ENCODE measurements at regions not wholly inside any gene's neighbourhood (a gene's known extent, or its start where the extent isn't known, plus 50 kb on each side); places are given as distances from the start of the nearest gene placed in this dataset.

DNA sequence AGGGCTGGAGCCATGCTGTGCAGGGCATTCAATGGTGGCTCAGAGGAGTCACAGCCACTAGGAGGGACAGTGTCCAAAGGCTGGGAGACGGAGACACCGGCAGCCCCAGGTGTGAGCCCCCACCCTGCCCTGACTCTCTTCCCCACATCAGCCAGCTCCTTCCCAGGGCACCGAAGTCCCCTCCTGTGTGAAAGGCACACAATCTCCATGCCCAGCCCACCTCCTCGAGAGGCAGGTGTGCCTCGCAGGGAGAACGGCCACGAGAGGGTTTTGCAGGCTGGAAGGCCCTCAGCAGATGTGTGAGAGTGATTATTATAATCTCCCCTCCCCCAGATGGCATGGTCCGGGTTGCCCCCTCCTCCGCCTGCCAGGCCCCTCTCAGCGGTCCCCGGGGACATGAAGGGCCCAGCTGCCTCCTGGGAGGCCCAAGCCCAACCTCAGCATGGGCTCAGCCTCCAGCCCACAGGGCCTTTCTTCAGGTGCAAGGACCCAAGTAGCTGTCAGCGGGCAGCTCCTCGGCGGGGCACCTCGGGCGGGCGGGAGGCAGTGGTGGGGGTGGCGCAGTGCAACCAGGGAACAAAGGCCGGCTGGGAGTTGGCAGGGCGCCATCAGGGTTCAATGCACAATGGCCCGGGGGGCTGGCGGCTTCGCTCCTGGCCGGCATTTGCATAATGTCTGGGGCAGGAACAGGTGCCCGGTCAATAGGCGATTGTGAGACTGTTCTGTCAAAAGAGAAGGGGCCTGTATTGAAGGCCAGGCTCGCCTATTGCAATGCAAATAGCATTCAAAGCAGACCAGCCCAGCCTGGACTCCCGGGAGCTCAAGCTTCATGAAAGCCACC lies 155.3 kb upstream of the ZMIZ1 start:
- peak; percentile 51 for DNase-seq (ENCODE audit: low read depth, low spot score)

DNA sequence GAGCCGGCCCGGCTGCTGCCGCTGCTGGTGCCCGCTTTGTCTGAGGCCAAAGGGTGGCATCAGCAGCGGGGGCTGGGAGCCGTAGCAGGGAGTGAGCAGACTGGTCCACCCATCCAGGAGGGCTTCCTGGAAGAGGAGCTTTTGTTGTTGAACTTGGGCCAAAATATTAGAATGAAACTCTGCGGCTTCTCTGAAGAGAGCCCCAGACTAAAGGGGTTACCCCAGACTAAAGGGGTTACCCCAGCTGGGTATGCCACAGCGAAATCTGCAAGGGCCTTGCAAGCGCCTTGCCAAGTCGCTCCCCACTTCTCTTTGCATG lies 154.7 kb upstream of the ZMIZ1 start:
- DNase-seq (ENCODE audit: low read depth, low spot score): no peak

DNA sequence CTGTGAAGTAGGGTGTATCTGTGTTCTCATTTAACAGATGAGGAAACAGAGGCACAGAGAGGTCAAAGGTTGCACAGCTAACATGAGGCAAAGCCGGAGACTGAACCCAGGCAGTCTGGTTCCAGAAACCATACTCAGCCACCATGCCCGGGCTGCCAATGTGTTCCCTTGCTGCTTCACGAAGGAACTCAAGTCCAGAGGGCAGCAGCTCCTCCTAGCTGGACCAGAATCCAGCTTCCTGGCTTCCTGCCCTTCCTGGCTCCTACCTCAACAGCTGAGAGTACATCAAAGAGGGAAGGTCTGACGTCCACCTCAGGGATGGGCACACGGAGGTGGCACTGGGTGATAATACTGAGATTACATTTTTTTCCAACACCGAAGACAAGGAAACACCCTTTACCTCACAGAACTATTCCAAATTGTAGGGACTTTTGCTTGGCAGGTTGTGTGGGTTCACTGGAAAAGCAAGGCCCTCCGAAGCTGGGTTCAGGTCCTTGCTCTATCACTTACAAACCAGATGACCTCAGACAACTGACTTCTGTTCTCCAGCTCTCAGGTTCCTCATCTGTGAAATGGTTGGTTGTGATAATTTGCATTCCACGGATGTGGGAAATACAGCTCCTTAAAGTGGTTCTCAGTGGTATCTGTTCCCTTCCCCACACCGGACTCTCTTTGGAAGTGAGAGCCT lies 154.1 kb upstream of the ZMIZ1 start:
- DNase-seq (ENCODE audit: low read depth, low spot score): no peak

GRCh38 chr10:78915190-78915518 lies 153.6 kb upstream of the ZMIZ1 start:
- DNase-seq (ENCODE audit: low read depth, low spot score): peak; percentile 54

DNA sequence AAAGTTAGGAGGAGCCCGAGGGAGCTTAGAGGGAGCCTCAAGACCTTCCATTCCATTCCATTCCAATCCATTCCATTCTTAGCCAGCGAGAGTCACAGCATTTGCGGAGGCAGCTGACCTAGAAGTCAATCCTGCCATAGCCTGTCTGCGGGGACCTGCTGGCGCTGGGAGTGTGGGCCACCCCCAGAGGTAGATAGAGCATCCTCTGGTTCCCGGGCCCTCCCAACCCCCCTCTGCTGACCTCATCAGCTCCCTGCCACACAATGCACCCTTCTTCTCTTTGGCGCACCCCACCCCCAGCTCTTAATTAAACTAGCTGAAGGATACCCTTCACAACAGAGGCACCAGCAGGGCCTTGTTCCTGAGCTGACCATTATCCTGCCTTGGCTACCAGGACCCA lies 152.5 kb upstream of the ZMIZ1 start:
- DNase-seq (ENCODE audit: low read depth, low spot score): no peak

DNA sequence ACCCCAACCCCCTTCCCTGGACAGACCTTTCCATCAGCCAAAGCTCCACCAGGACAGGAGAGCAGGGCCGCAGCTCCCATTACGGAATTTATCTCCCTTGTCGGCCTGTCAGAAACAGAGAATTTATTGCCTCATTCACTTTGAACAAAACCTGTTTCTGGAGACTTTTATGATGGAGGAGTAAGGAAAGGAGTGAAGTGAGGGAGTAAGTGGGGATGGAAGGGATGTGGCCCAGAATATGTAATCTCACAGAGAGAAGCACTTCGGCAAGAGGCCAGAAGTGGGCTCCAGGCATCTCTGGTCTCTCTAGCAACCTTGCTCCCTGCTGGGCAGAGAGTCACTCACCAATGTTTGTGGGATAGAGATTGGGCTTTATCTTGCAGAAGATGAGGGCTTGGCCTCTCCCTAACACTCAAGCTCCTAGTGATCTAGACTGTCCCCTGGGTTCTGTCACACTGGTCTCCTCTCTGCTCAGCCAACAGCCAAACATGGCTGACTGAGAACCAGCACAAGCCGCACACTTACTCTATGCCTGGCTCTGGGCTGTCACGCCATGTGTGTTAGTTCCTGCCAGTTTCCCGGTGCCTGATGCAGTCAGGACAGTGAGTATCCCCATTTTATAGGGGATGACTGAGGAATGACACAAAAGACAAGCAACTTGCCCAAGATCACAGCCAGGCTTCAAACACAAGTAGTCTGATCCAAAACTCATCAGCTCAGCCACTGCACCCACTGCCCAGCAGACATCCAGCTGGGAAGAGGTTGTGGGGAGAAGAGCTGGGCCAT lies 149.4 kb upstream of the ZMIZ1 start:
- no peak for DNase-seq (ENCODE audit: low read depth, low spot score)

- DNase-seq (ENCODE audit: low read depth, low spot score): no peak
Measured at GRCh38 chr10:78920011-78920410, 148.8 kb upstream of the ZMIZ1 start.

- DNase-seq (ENCODE audit: low read depth, low spot score): no peak
Measured at GRCh38 chr10:78921895-78922294, 146.9 kb upstream of the ZMIZ1 start.

DNA sequence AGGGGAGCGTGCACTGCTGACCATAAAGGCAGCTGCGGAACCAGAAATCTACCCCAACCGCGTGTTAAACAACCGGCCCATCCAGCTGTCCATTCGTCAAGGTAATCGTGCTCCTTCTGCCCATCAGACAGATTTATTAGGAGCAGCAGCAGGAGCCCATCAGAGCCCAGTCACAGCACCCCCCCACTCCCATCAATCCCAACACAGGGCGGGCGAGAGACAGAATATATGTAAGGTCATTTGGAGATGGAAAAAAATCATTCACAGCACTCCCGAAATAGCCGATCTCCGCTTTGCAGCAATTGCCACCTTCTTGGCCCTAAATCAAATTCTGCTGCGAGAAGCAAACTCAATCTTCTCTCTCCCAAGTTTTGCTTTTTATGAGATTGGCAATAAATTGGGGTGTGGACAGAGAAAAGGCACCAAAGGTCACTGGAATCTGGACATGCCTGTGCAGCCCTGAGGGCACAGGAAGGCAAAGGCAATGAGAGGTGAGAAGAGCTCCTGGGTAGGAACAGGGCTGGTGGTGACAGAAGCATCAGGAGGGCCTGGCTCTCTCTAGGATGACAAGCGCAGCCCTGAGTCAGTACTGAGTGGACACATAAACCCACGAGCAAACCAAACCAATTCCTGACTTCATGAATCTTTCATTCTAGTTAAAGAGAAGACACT lies 145.0 kb upstream of the ZMIZ1 start:
- no peak for DNase-seq (ENCODE audit: low read depth, low spot score)

DNA sequence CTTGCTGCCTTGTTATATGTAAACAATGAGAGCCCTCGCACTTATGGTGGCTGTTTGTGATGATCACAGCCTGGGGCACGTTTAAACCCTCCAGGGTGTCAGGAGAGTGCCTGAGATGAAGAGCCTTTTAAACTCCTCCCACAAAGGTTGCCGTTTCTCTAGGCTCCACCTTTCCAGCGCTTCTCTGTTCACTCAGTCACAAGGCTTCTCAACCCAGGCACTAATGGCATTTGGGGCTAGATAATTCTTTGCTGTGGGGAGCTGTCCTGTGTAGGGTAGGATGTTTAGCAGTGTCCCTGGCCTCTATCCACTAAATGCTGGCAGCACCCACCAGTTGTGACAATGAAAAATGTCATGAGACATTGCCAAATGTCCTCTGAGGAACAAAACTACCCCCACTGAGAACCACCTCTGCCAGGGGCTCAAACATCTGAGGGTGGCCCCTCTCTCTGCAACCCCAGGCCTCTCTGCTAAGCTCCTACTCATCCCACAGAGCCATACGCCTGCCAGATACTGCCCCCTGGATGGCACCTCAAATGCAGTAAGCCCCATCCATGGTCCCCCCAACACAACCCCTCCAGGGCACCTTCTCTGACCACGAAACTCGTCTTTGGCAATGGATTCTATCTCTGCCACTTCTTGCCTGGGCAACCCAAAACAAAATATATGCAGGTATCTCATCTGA lies 144.3 kb upstream of the ZMIZ1 start:
- no peak for DNase-seq (ENCODE audit: low read depth, low spot score)

DNA sequence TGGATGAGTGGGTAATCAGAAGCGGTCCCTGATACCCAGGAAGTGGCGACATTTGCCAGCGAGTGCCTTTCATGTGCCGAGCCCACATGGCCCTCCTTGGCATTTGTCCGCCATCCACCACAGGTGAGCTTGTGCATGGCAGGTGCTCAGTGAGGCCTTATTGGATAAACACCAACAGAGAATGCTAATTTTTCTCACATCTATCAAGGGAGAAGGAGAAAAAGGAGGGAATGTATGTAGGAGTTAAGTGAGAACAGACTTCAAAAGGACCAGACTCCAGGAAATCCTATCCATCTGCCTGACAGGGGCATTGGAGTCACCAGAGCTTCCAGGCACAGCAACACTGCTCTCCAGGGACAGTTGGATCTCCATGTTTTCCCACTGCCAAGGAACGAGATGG lies 143.5 kb upstream of the ZMIZ1 start:
- no peak for DNase-seq (ENCODE audit: low read depth, low spot score)

- DNase-seq (ENCODE audit: low read depth, low spot score): peak; percentile 78
Measured at GRCh38 chr10:78925800-78926319, 142.9 kb upstream of the ZMIZ1 start.

GRCh38 chr10:78927257-78927995 lies 141.3 kb upstream of the ZMIZ1 start:
- DNase-seq (ENCODE audit: low read depth, low spot score): no peak

DNA sequence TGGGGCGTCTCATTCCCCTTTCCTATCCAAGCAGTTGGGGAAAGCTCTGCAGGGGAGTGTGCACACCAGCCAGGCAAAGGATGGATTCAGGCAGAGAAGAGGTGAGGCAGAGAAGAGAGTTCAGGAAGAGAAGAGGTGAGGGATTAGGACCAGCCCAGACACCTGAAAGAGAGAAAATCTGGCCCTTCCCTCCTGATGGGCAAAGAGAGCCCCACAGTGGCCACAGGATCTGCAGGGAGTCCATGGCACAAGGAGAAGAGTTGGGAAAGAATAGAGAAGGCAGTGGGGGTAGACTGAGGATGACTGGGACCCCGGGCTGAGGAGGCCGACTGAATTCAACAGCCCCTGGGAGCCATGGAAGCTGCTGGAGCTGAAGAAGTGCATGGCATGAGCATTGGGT lies 140.4 kb upstream of the ZMIZ1 start:
- no peak for DNase-seq (ENCODE audit: low read depth, low spot score)

DNA sequence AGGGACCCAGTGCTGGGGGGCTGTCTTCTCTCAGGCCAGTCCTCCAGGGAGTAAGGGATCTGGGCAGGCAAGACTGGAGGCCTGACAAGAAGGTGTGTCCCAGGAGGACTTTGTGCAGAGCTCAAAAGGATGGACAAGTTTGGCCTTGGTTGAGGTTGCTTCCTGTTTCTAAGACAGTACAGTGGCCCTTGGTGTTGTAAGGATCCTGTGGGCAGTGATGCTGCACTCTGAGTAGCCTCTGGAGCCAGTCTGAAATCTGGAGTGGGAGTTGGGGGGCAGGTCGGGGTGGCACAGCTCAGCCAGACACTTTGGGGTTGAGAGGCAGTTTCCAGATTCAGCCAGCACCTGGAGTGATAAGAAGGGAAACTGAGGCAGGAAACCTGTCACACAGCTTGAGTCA lies 139.2 kb upstream of the ZMIZ1 start:
- DNase-seq (ENCODE audit: low read depth, low spot score): no peak

DNA sequence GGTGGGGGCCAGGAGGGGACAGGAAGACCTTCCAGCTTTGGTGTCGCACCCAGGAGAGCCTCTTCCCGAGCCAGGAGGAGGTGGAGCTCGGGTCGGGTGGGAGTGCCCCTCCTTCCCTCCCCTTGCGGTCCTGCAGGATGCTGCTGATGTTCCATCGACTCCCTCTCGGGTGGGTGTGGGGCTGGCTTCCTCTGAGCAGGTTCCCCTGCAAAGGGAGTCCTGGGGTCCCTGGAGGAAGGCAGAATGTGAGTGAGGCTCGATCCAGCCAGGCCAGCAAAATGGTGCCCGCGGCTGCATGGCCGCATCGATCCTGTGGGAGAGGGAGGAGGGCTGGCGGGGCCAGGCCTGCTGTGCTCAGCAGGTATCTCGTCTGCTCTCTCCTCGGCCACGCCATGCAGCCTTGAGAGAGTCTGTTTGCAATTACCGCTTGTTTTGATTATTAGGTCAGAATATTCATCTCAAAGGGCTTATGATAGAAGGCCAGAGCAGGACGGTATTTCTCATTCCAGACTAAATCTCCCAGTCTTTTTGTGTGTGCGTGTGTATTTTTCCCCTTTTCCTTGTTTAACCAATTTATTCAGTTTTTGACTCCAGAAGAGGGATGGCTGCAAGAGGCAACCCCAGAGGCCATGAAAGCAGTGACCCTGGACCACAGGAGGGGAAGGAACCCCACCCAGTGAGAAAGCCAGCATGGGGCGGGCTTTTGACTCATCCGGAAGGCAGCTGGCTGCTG lies 137.3 kb upstream of the ZMIZ1 start:
- peak; percentile 68 for DNase-seq (ENCODE audit: low read depth, low spot score)

- no peak for DNase-seq (ENCODE audit: low read depth, low spot score)
Measured at GRCh38 chr10:78932054-78932386, 136.7 kb upstream of the ZMIZ1 start.

- no peak for DNase-seq (ENCODE audit: low read depth, low spot score)
Measured at GRCh38 chr10:78932861-78933260, 135.9 kb upstream of the ZMIZ1 start.

GRCh38 chr10:78933828-78934531 lies 134.8 kb upstream of the ZMIZ1 start:
- DNase-seq (ENCODE audit: low read depth, low spot score): no peak

DNA sequence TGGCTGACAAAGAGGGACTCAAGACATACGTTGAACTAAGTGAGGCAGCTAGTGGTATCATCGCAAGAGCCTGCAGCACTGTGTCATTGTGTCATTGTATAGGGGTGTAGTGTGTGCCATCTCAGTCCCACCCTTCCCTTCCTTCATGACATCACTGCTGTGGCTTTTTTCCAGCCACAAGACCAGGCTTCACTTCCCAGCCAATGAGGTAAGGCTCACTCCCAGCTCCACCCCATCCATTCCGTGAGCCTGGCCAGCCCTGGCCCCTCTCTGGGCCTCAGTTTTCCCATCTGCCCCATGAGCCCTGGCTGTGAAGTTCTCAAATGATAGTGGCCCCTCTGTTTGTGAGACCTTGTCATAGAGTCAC lies 134.3 kb upstream of the ZMIZ1 start:
- no peak for DNase-seq (ENCODE audit: low read depth, low spot score)

All from astrocyte of the hippocampus (primary cell).